Lower lobe of right lung (tissue), 2 donors: ENCODE measurements at regions not wholly inside any gene's neighbourhood (a gene's known extent, or its start where the extent isn't known, plus 50 kb on each side); places are given as distances from the start of the nearest gene placed in this dataset.

Source experiments
- ATAC-seq, 2 donors: fragments of 200-7000 bp; cut with Tn5 transposase; one replicate each; pipeline ENCODE4 v1.9.1; 2020 to 2022; ENCODE audit warnings: mild to moderate bottlenecking in 2 of 2, moderate library complexity in 2 of 2
- DNase-seq: peaks from one replicate; pipeline ENCODE4 v3.0.0-alpha.2; 2020
- H3K27ac ChIP-seq: fragments of 200-600 bp; one replicate; pipeline ENCODE4 v1.8.0; 2022
- H3K27me3 ChIP-seq: fragments of 200-600 bp; one replicate; pipeline ENCODE4 v1.8.0; 2022; ENCODE audit warnings: low read depth
- H3K36me3 ChIP-seq: fragments of 200-600 bp; one replicate; pipeline ENCODE4 v1.8.0; 2022; ENCODE audit warnings: mild to moderate bottlenecking
- H3K4me1 ChIP-seq: fragments of 200-600 bp; one replicate; pipeline ENCODE4 v1.8.0; 2022
- H3K4me3 ChIP-seq: fragments of 200-600 bp; one replicate; pipeline ENCODE4 v1.8.0; 2022; ENCODE audit warnings: mild to moderate bottlenecking
- H3K9me3 ChIP-seq: fragments of 200-600 bp; one replicate; pipeline ENCODE4 v1.8.0; 2022
- CTCF ChIP-seq: fragments of 200-600 bp; IDR thresholded peaks from one replicate; pipeline ENCODE4 v1.8.0; 2022; ENCODE audit warnings: antibody characterized with exemption, mild to moderate bottlenecking
- intact Hi-C: fragments of 100-400 bp; cut with DNase I; formaldehyde crosslinking; loops from one replicate; pipeline ENCODE4 v1.11.0; 2022
- donor health status: DM: no; HTN: yes; CAD: no; lungs with severe emphysema.

DNA sequence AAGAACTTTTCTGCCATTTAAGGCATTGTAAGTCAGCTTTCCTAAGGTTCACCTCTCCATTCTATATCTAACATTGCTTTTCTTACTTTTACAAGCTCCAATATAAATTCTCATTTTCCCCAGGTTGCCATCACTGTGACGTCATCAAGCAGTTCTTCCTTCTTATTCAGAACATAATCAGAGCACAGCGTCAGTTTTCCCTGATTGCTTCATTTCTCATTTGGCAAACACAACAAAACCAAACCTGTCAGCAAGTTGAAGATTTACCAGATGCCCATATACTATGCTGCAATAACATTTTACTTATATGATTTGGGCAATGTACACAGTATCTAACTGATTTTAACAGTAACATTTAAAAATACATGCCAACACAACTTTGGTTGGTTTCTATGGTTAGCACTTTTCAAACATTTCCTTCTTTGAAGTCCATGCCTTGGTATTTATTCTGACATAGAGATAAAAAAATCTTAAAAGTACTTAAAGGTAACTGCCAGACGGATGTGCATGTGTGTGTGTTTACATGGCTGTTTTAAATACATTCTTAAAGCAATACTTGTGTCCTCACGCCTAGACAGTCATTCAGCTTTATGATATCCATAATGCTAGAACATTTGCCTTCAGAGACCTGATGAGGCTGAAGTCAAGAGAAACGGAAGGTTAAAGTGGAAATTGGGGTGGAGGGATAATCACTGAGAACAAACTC is 264.0 kb downstream of the KLF12 start:
- no peak for DNase-seq
- ATAC-seq: no peak
- intact Hi-C loops: no loop called here
- no peak for TF ChIP-seq CTCF
- no peaks in the 10 kb centered on the region for H3K27me3 ChIP-seq
- H3K36me3 ChIP-seq: no peaks in the 10 kb centered on the region
- no peaks in the 10 kb centered on the region for H3K4me1 ChIP-seq
- H3K27ac ChIP-seq: no peak overlapping the region
- no peak overlapping the region for H3K4me3 ChIP-seq
- H3K9me3 ChIP-seq: no peaks in the 10 kb centered on the region

GRCh38 chr13:73865027-73865426 is 269.2 kb downstream of the KLF12 start:
- H3K9me3 ChIP-seq: no peaks in the 10 kb centered on the region
- ATAC-seq (no peak), DNase-seq (no peak)
- intact Hi-C loops: no loop called here
- H3K4me3 ChIP-seq: no peak overlapping the region
- no peaks in the 10 kb centered on the region for H3K27me3 ChIP-seq
- H3K27ac ChIP-seq: no peak overlapping the region
- no peaks in the 10 kb centered on the region for H3K36me3 ChIP-seq
- TF ChIP-seq CTCF: no peak
- no peaks in the 10 kb centered on the region for H3K4me1 ChIP-seq

DNA sequence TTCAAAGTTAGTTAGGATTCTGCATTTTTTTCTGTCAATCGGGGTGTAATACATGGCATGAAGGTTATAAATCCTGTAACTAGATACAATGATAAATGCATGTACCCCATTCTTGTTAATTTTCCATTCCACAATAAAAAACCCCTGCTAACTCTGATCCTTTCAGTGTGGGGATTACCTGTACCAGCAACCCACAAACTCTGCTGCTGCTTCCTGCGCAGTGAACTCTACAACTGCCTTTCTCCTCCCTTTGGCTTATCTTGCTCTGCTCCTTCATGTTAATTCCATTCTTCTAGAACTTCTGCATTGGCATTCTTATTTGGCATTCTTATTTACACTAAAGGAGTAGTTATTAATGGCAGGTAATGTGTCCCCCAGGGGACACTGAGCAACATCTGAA is 273.1 kb downstream of the KLF12 start:
- ATAC-seq: no peak
- Histone ChIP-seq H3K4me1 (no peaks in the 10 kb centered on the region), H3K36me3 (no peaks in the 10 kb centered on the region), H3K27me3 (no peaks in the 10 kb centered on the region), H3K27ac (no peak overlapping the region), H3K4me3 (no peak overlapping the region), H3K9me3 (no peaks in the 10 kb centered on the region)
- intact Hi-C loops: no loop called here
- DNase-seq: no peak
- no peak for TF ChIP-seq CTCF

- ATAC-seq: no peak
- H3K9me3 ChIP-seq: no peaks in the 10 kb centered on the region
- no peak for DNase-seq
- intact Hi-C loops: no loop called here
- H3K4me3 ChIP-seq: no peak overlapping the region
- no peak for TF ChIP-seq CTCF
- no peaks in the 10 kb centered on the region for H3K4me1 ChIP-seq
- H3K36me3 ChIP-seq: no peaks in the 10 kb centered on the region
- H3K27ac ChIP-seq: no peak overlapping the region
- H3K27me3 ChIP-seq: no peaks in the 10 kb centered on the region
These were observed 273.7 kb downstream of the KLF12 start for GRCh38 chr13:73860501-73860900.

- Histone ChIP-seq H3K4me3 (no peak overlapping the region), H3K27ac (no peak overlapping the region), H3K9me3 (no peaks in the 10 kb centered on the region), H3K36me3 (no peaks in the 10 kb centered on the region), H3K27me3 (no peaks in the 10 kb centered on the region), H3K4me1 (no peaks in the 10 kb centered on the region)
- DNase-seq (no peak), ATAC-seq (no peak)
- TF ChIP-seq CTCF: no peak
- intact Hi-C loops: no loop called here
These were observed 274.4 kb downstream of the KLF12 start for GRCh38 chr13:73859841-73860240.

GRCh38 chr13:73857106-73857505 is 277.1 kb downstream of the KLF12 start:
- Histone ChIP-seq H3K9me3 (no peaks in the 10 kb centered on the region), H3K36me3 (no peaks in the 10 kb centered on the region), H3K4me3 (no peak overlapping the region), H3K4me1 (no peaks in the 10 kb centered on the region), H3K27me3 (no peaks in the 10 kb centered on the region), H3K27ac (no peak overlapping the region)
- no peak for TF ChIP-seq CTCF
- intact Hi-C loops: no loop called here
- ATAC-seq (no peak), DNase-seq (no peak)
